Adrenal gland (tissue), 9 donors: ENCODE measurements at regions not wholly inside any gene's neighbourhood (a gene's known extent, or its start where the extent isn't known, plus 50 kb on each side); places are given as distances from the start of the nearest gene placed in this dataset.
A peak's percentile ranks its signal among the peaks of the same experiment; 100 is the strongest.

Experiments
- DNase-seq, 7 donors: peaks; one replicate each; pipeline ENCODE4 v3.0.0-alpha.2; 2019 to 2020
- H3K27ac ChIP-seq, 5 donors: fragments of 200-600 bp; sonication (generic) in 4 of 5; 1 replicate in 3 of 5; 2 replicates in 2 of 5; pipeline versions ENCODE4 v1.5.1 to v1.8.0; 2016 to 2020; ENCODE audit warnings: mild to moderate bottlenecking in 1 of 5
- H3K27me3 ChIP-seq: fragments of 200-600 bp; 2 replicates; pipeline ENCODE4 v1.8.0; 2021
- H3K36me3 ChIP-seq, 2 donors: fragments of 200-600 bp; replicated peaks in 1 of 2; 1 replicate in 1 of 2; 2 replicates in 1 of 2; pipeline versions ENCODE4 v1.5.1 to v1.8.0; 2018 to 2022
- H3K4me1 ChIP-seq, 2 donors: fragments of 200-600 bp; replicated peaks in 1 of 2; 1 replicate in 1 of 2; 2 replicates in 1 of 2; pipeline versions ENCODE4 v1.5.1 to v1.8.0; 2018 to 2021
- H3K4me3 ChIP-seq, 4 donors: fragments of 200-600 bp; sonication (generic) in 3 of 4; one replicate each; pipeline ENCODE4 v1.5.1; 2016 to 2018
- H3K9me3 ChIP-seq, 3 donors: fragments of 200-600 bp; sonication (generic) in 1 of 3; replicated peaks in 1 of 3; 1 replicate in 2 of 3; 2 replicates in 1 of 3; pipeline versions ENCODE4 v1.5.1 to v1.8.0; 2016 to 2021
- CTCF ChIP-seq, 6 experiments: fragments of 450-650 bp in 4 of 6; fragments of 200-600 bp in 2 of 6; sonication (generic) in 1 of 6; IDR thresholded peaks; 1 replicate in 5 of 6; 2 replicates in 1 of 6; pipeline versions ENCODE4 v1.5.1 to v1.8.0; 2016 to 2021; ENCODE audit warnings: antibody characterized with exemption in 6 of 6, mild to moderate bottlenecking in 2 of 6, moderate library complexity in 1 of 6
- POLR2A ChIP-seq, 2 donors: fragments of 450-650 bp; IDR thresholded peaks; one replicate each; pipeline ENCODE4 v1.6.1; 2017; ENCODE audit warnings: antibody characterized with exemption in 2 of 2, mild to moderate bottlenecking in 2 of 2, moderate library complexity in 1 of 2
- WGBS, 4 donors: extraction: QIAGEN DNeasy Blood & Tissue Kit in 2 of 4; methylation state at CpG; one replicate each; pipeline versions ENCODE4 v1.1.5 to v1.1.7; 2013 to 2017; 5-methylcytosine and 5-hydroxymethylcytosine counted together
- intact Hi-C, 2 donors: fragments of 100-400 bp; cut with DNase I; formaldehyde crosslinking; loops; one replicate each; pipeline versions ENCODE4 v1.14.1 to v1.15.0; 2022 to 2023
- donor health status: healthy with polysubstance abuse.
- donor health status: Bipolar disorder and iron deficiency.
- donor health status: DM: yes; HTN: yes; CAD: no.
- donor health status: DM: no; HTN: no; CAD: no.
- donor health status: DM: no; HTN: no; CAD: no.

GRCh38 chrX:16479206-16479869, 170.6 kb upstream of the S100G start:
- H3K27ac ChIP-seq = no peak overlapping the region
- WGBS, 4 donors = 61 to 69% (median 66%) methylated on average over 5 of the region's 5 CpGs
- H3K9me3 ChIP-seq = no peaks in the 10 kb centered on the region
- peaks cover 0 to 5% of the 10 kb centered on the region in 2 donors for H3K4me1 ChIP-seq
- H3K36me3 ChIP-seq = no peaks in the 10 kb centered on the region
- intact Hi-C loops = no loop called here
- peaks cover 2% of the 10 kb centered on the region for H3K27me3 ChIP-seq
- DNase-seq = no peak
- H3K4me3 ChIP-seq = no peak overlapping the region
- TF ChIP-seq CTCF (IDR thresholded peaks at IDR 0.05) (no peak), POLR2A (IDR thresholded peaks at IDR 0.05) (no peak)

- Histone ChIP-seq H3K9me3 (no peaks in the 10 kb centered on the region), H3K27ac (no peak overlapping the region), H3K4me3 (no peak overlapping the region), H3K4me1 (peaks cover 0 to 5% of the 10 kb centered on the region in 2 donors), H3K27me3 (peaks cover 2% of the 10 kb centered on the region), H3K36me3 (no peaks in the 10 kb centered on the region)
- intact Hi-C loops = no loop called here
- TF ChIP-seq CTCF (IDR thresholded peaks at IDR 0.05) (no peak), POLR2A (IDR thresholded peaks at IDR 0.05) (no peak)
- no peak for DNase-seq
- 89 to 97% (median 92%) methylated on average over 4 of the region's 4 CpGs for WGBS, 4 donors
Measured at GRCh38 chrX:16480049-16480448, 169.9 kb upstream of the S100G start.

GRCh38 chrX:16484338-16484737, 165.6 kb upstream of the S100G start:
- peak in 5 of 7 donors; percentile 14 to 34 (median 23) for DNase-seq
- Histone ChIP-seq H3K27me3 (peaks cover 2% of the 10 kb centered on the region), H3K9me3 (no peaks in the 10 kb centered on the region), H3K27ac (no peak overlapping the region), H3K4me1 (peaks cover 0 to 3% of the 10 kb centered on the region in 2 donors), H3K36me3 (no peaks in the 10 kb centered on the region), H3K4me3 (no peak overlapping the region)
- intact Hi-C loops = no loop called here
- no peak for TF ChIP-seq CTCF (IDR thresholded peaks at IDR 0.05)
- no peak for TF ChIP-seq POLR2A (IDR thresholded peaks at IDR 0.05)

- intact Hi-C loops = no loop called here
- TF ChIP-seq CTCF (IDR thresholded peaks at IDR 0.05) = no peak
- H3K9me3 ChIP-seq = no peaks in the 10 kb centered on the region
- no peak overlapping the region for H3K4me3 ChIP-seq
- H3K4me1 ChIP-seq = no peaks in the 10 kb centered on the region
- H3K36me3 ChIP-seq = no peaks in the 10 kb centered on the region
- WGBS, 4 donors = 73 to 83% (median 77%) methylated on average over 1 to 2 of the region's 2 CpGs
- no peak overlapping the region for H3K27ac ChIP-seq
- DNase-seq = no peak
- no peaks in the 10 kb centered on the region for H3K27me3 ChIP-seq
Measured at GRCh38 chrX:16487620-16488385, 162.2 kb upstream of the S100G start.
